ENCODE measurements at regions not wholly inside any gene's neighbourhood (a gene's known extent, or its start where the extent isn't known, plus 50 kb on each side); places are given as distances from the start of the nearest gene placed in this dataset.
"Not testable (repeated sequence)": the region's sequence is repeated elsewhere in the genome, so short reads cannot be mapped to it uniquely, and the experiment has no call there.

DNA sequence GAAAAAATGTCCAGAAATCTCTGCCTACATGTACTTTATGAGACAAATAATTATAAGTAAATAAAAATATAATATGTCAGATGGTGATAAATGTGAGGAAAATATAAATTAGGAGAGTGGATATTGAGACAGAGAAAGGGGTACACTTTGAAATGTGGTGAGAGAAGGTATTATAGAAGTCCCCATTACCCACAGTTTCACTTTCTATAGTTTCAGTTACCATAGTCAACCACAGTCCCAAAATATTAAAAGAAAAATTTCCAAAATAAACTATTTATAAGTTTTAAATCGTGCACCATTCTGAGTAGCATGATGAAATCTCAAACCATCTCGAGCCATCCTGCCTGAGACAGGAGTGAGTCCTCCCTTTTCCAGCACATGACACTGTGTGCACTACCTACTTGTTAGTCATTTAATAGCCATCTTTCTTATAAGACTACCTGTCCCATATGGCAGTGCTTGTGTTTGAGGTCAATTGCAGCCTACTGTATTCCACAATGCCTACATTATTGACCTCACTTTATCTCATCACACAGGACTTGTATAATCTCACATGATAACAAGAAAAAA is 653.7 kb downstream of the DACH1 start:
- no peak for DNase-seq

DNA sequence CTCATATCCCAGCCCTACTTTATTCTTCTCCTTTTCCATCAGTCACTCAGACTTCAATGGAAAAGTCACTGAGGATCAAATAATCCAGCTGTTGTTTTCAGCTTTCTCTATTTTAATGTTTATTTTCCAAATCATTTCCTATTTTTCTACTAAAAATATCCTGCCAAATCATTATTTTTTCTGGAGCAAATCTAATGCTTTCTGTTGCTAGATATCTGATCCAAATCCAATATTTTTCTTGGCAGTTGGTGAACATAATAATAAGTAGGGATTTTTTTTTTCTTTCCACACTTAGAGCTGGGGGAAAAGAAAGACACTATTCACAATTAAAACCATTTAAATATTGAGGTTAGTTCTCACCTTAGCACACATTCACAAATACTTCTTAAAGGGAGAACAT is 656.1 kb downstream of the DACH1 start:
- DNase-seq = peak; percentile 24

DNA sequence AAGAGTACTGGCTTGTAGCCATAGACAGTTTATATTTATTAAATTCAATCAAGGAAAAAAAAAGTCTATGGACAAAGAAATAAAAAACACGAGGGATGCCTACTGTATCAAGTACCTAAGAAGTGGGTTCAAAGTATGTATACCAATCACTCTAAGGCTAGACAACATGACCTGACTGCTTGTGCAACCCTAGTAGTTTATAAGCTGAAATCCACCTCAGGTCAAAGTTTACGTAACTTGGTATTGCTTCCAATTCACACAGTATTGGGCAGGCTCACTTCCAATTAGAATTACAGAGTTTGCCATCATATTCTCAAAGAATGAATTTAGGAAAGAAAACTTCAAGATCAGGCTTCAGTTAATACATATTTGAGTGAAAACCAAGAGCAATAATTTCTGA is 657.8 kb downstream of the DACH1 start:
- no peak for DNase-seq

DNA sequence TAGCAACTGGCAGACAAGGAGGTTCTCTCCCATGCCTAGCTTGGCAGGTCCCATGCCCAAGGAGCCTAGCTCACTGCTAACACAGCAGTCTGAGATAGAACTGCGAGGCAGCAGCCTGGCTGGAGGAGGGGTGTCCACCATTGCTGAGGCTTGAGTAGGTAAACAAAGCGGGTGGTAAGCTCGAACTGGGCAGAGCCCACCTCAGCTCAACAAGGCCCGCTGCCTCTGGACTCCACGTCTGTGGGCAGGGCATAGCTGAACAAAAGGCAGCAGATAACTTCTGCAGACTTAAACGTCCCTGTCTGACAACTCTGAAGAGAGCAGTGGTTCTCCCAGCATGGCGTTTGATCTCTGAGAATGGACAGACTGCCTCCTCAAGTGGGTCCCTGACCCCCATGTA is 682.4 kb downstream of the DACH1 start:
- DNase-seq = not testable (repeated sequence)

DNA sequence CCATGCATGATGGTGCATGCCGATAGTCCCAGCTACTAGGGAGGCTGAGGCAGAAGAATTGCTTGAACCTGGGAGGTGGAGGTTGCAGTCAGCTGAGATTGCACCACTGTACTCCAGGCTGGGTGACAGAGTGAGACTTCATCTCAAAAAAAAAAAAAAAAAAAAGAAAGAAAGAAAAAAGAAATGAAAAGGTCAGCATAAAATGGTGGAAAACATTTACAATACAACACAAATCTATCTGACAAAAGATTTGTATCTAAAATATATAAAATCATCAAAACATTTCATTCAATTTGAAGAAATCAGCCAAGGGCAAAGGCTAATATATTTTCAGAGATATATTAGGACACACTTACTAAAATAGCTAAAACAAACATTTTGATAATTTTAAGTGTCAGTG is 683.7 kb downstream of the DACH1 start:
- not testable (repeated sequence) for DNase-seq

DNA sequence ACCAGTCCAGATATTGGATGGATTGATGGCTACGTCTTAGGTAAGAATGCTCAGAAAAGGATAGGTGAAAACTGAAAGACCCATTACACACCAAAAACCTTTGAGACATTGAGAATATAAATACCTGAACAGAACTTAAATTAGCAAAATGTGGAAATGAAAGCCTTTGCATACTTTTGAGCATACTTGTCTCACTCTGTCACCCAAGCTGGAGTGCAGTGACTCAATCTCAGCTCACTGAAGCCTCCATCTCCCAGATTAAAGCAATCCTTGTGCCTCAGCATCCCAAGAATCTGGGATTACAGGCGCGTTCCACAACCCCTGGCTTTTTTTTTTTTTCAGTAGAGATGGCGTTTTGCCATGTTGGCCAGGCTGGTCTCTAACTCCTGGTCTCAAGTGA is 695.3 kb downstream of the DACH1 start:
- no peak for DNase-seq

DNA sequence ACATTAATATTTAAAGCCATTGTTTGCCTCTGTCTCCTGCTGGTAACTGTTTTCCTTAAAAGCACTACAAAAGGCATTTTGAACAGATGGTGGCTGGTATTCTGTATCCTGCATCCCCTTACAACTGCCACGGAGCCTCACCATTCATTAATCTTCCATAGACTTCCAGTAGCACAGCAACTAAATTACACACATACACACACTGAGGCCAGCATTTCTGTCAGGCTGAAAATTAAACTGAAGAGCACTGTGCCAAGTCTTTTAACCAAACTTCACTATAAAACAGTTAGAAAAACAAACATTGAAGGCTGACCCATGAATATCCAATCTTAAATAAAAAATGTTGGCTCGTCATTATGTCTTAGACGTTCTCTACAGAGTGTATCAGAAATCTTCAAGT is 697.8 kb downstream of the DACH1 start:
- peak; percentile 54 for DNase-seq

DNA sequence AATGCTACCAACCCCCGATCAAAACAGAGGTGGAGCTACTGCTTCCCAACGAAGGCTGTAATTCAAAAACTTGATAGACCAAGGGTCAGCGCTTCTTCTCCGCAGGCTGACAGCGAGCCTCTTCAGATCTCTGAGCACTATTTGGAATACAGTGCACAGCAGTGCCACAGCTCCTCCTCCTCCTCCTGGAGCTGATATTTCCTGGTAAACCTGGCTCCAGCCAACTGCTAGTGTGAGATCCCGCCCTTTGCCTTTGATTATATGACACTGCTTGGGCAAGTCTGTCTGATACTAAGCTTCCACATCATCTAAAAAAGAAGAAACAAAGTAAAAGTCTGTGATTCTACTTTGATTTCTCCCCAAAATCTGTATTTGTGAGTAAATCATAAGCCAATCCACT is 710.5 kb downstream of the DACH1 start:
- DNase-seq = no peak

DNA sequence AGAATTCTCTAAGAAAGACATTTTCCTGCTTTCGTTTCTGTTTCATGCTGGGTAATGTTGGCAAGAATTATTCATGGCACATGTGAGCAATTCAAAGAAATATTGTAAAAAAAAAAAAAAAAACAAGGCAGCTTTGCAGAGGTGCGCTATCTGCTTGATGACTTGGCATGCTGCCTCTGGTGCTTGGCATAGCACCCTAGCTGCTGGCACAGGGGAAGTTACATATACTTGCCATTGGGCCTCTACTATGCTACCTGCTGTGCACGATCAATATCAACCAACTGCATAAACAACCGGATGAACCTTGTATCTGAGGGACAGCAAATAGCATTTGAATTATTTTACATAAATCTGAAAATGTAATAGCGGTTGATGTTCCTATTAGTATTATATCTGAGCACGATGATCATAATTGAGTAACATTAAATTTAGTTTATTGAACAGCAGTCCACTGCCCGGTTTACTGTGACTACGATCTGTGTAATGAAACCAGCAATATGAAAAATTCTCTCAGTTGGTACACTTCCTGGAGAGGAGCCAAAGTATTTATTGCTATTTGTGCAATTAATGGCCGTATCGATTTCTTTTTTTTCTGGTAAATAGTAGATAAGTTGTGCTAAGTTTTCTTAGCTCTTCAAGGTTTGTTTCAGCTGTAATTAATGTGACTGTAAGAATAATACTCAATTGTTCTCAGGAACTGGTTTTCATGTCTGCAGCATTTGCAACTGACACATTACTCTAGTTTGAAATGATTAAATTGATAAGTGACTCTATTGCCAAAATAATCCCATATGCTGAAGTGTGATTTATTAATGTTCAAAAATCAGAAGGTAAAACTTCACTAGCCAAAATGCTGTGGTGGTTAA is 717.3 kb downstream of the DACH1 start:
- DNase-seq = no peak

DNA sequence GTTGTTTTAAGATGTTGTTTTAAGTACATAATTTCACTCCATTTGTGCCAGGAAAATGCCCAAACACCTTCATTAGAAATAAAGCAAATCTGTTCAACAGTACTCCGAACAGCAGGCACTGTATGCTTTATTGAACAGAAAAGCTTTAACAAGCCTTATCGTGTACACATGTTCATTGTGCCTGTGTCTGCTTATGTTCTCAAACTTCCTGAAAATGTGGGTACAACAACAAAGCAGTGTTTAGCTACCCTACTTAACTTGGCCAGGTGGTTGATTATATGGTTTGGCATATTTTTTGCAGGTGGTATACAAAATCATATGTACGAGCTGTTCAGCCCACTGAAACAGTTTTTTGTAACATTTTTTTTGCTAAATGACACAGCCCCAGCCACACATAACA is 718.0 kb downstream of the DACH1 start:
- no peak for DNase-seq

DNA sequence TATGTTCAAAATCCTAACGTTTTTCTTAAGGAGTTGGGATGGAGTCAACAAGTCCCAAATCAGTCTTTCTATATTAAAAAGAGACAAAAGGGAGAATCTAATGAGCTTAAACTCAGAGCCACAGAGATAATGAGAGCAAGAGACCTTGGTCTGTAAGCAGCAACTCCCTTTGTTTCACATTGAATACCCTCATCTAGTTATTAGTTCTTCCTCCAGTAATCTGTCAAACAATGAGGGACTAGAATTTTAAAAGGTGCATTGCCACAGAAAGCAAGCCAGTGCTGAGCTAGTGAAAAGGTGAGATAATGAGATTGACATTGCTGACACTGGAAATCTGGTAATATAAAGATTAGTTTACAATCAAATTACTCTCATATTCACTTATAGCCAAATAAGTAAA is 718.6 kb downstream of the DACH1 start:
- no peak for DNase-seq

DNA sequence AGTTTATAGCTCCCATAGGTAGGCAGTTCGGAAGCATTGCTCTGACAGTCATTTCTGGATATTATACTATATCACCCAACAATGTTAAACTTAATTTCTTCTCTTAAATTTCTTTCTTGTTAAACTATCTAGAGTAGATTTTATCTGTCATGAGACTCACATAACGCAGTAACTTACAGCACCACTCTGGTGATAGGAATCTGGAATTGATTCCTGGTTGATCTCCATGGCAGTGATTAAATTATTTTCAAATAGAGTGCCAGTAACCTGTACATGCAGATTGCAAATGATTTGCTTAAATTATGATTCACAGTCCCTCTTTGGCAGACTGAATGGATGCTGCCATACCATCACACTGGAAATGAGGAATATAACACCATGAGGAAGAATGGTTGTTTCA is 722.1 kb downstream of the DACH1 start:
- no peak for DNase-seq

DNA sequence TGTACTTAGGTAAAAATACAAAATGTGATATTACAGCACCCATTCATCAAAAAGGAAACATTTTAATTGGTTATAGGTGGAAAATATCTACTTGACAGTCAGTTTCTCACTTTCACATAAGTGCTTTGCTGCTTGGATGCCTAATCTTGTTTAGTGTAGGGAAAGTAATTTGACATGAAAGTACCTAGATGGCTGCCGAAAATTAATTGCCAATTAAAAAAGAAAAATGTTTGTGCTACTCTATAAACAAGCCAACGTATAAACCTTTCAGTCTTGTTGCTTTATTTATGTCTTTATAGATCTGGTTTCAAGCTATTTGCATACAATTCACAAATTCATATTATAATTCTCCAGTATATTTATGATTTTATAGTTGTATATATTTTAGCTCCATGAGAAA is 729.9 kb downstream of the DACH1 start:
- no peak for DNase-seq

DNA sequence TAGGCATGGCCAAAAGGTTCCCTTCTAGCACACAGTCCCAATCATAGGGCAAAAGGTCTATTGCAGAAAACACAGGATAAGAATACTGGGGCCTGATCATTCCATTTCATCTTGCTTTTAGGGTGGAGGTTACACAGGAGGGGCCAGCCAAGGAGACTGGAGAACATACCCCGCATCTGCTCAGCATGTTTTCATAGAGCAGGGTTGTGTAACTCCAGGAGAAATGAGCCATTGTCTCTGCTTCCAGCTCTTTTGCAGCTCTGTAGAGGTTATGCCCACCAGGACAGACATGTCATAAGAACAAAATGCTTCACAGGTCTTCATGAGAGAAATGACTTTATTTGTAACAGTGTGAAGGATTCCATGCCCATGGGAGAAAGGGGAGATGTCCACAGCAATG is 742.8 kb downstream of the DACH1 start:
- no peak for DNase-seq

DNA sequence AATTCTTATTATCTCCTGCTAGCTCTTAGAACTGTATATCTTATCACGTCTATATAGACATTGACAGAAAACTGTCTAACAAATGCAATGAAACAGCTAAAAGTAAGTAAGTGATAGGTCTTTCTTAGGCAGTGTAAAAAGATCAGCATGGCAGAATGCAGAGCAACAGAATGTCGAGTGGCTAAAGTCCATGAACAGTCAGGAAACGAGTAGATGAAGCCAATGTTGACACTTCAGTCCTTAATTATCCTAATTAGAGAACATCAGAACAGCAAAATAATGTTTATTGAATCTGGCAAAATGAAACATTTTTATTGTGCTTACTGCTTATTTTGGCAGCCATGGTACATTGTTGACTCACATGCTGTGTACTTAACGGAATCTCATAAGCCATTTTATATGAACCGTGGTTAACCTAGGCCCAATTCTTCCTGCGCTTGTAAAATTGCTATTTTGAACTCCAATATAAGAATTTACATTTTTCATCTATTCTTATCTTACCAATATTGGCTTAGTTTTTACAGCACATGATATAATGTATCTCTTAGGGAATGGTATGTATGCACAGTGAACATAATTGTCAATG is 748.1 kb downstream of the DACH1 start:
- no peak for DNase-seq

DNA sequence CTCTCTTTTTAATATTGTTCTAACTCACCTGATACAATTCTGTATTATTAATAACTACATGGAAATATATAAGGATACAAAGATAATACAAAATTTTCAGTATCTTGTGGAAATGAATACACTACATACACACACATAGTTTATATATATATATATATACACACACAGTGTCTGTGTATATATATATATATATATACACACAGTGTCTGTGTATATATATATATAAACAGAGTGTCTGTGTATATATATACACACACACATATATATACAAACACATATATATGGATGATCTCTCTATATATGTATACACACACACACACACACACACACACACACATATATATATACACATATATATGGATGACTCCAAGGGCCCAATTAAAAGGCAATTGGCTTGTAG is 749.1 kb downstream of the DACH1 start:
- DNase-seq = no peak

DNA sequence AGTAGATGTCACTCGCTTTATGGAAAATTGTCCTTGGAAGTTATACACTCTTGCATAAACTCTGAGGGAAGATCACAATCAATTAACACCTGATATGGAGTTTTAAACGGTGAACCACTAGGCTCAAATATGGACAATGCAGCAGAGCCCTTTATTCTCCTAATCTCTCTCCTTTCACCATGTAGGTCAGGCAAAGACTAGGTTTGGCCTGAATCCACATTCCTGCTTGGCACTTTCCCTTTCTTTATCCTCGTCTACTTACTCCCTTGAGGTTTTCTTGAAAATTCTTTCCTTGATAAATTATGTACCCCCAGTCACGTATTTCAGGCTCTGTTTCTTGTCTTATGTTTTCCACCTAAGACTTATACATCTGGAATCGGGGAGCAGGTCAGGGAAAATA is 751.7 kb downstream of the DACH1 start:
- no peak for DNase-seq

DNA sequence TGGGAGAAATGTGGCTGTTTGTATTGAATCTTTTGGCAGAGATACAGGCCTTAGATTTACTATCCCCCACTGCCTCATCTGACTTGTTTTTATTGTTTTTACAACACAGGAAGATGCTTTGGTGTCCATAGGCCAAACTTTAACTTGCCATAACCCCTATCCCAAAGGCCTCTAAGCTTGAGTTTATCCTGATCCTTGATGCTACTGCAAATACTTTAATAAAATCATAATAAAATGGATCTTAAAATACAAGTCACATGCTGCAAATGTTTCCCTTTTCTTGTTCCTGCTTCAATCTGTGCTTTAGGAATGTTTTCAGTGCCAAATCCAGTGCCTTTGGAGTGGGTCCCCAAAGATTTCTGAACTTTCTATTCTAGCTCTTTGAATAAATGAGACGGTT is 770.6 kb downstream of the DACH1 start:
- peak; percentile 7 for DNase-seq

DNA sequence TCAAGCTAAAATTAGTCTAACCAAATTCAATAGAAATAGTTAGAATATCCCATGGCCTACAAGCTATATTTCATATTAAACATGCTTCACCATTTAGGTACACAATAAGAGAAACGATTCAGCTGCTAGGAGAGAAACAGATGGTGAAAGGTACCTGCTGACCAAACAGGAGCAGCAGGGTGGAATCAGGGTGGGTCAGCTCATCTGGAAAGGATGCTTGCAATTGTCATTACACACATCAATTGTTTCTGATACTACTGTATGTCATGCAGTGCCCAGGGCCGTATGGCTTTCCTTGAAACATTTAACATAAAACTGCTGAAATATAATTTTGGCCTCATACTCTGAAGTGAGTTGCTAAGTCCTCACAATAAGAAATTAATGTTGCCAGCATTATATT is 776.0 kb downstream of the DACH1 start:
- no peak for DNase-seq

DNA sequence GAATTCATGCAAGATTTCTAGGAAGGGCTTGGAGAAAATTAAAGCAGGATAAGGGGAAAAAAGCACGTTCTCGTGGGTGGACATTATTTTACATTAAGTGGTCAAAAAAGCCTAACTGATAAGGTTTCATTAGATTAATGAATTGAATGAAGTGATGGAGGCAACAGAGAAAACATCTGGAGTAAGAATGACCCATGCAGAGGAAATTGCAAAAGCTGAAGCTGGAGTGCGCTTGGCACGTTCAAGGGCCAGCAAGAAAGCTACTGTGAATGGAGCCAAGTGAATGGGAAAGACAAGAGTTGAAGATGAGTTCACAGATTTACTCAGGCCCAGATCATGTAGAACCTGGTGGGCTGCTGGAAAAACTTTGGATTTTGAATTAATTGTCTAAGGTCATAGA is 777.9 kb downstream of the DACH1 start:
- DNase-seq = no peak

DNA sequence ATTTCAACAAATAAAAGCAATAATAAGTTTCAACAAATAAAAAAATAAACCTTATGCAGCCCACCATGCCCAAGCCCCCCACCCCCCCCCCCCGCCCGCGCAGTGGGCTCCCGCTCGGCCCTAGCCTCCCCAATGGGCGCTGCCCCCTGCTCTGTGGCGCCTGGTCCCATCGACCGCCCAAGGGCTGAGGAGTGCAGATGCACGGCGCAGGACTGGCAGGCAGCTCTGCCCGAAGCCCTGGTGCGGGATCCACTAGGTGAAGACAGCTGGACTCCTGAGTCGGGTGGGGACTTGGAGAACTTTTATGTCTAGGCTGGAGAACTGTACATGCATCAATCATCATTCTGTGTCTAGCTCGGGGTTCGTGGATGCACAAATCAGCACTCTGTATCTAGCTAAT is 779.6 kb downstream of the DACH1 start:
- no peak for DNase-seq

DNA sequence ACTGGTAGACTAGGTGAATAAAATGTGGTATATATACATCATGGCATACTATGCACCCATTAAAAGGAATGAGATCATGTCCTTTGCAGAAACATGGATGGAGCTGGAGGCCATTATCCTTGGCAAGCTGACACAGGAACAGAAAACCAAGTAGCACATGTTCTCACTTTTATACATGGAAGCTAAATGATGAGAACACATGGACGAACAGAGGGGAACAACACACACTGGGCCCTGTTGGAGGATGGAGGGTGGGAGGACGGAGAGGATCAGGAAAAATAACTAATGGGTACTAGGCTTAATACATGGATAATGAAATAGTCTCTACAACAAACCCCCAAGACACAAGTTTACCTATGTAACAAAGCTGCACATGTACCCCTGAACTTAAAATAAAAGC is 780.0 kb downstream of the DACH1 start:
- DNase-seq = no peak

DNA sequence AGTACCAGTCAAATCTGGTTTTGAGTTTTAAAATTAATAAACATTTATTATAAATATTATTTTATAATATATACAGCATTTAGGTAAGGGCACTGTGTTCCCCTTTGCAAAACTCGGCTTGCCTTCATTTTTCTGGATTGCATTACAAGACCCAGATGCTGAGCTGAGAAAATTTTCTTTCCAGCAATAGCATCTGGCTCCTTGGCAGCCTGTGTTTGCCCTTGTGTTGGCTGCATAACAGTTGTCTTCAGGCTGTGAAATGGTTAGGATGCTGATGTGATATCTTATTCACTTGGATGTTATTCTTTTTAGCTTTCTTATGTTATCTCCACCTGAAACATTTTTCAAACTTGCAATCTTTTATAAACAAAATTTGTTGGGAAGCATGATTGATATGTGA is 784.4 kb downstream of the DACH1 start:
- DNase-seq = peak; percentile 12

DNA sequence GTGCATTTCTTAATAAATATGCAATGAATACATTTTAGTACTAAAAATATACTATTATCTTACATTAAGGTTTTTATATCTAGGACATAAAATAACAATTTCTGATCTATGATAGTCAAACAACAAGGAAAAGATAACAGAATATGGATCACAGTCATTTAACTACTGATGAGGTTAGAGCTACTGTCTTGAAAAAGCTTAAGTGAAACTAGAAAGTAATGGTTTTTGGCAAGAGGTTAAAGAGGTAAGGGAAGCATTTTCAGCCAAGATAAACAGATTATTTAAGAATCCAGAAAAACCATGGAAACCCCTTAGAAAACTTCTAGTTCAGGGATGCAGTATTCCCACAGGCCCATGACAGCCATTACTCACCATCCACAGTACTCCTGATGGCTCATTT is 787.4 kb downstream of the DACH1 start:
- no peak for DNase-seq

Data from tongue (tissue), 1 donor.